Liver (tissue), 7 donors: ENCODE measurements at regions not wholly inside any gene's neighbourhood (a gene's known extent, or its start where the extent isn't known, plus 50 kb on each side); places are given as distances from the start of the nearest gene placed in this dataset.

Experiments used
- DNase-seq: peaks from one replicate; pipeline ENCODE4 v3.0.0-alpha.2; 2017; ENCODE audit warnings: low spot score
- H3K27ac ChIP-seq, 2 donors: one replicate each; pipeline ENCODE4 v1.7.0; 2013; ENCODE audit warnings: inconsistent platforms in 2 of 2, low read length in 2 of 2, control low read depth in 1 of 2, low read depth in 1 of 2, mild to moderate bottlenecking in 1 of 2
- H3K27me3 ChIP-seq, 4 donors: one replicate each; pipeline versions ENCODE4 v1.6.1 to v1.7.0; 2013; ENCODE audit warnings: low read length in 3 of 4, inconsistent platforms in 1 of 4, mild to moderate bottlenecking in 1 of 4, moderate library complexity in 1 of 4; ENCODE audit not compliant: control insufficient read depth in 4 of 4, insufficient read depth in 4 of 4
- H3K36me3 ChIP-seq, 4 donors: one replicate each; pipeline versions ENCODE4 v1.6.1 to v1.7.0; 2013; ENCODE audit warnings: low read length in 3 of 4, mild to moderate bottlenecking in 3 of 4, low read depth in 1 of 4, moderate library complexity in 1 of 4; ENCODE audit not compliant: control insufficient read depth in 4 of 4, insufficient read depth in 3 of 4
- H3K4me1 ChIP-seq, 4 donors: one replicate each; pipeline versions ENCODE4 v1.6.1 to v1.7.0; 2013; ENCODE audit warnings: low read length in 3 of 4, mild to moderate bottlenecking in 3 of 4, moderate library complexity in 1 of 4; ENCODE audit not compliant: control insufficient read depth in 4 of 4, insufficient read depth in 4 of 4
- H3K4me3 ChIP-seq, 3 donors: one replicate each; pipeline versions ENCODE4 v1.6.1 to v1.7.0; 2013; ENCODE audit warnings: low read length in 3 of 3, control low read depth in 1 of 3, low read depth in 1 of 3, mild to moderate bottlenecking in 1 of 3
- H3K9ac ChIP-seq, 2 donors: one replicate each; pipeline ENCODE4 v1.7.0; 2013; ENCODE audit warnings: low read length in 2 of 2, mild to moderate bottlenecking in 2 of 2, moderate library complexity in 2 of 2, control low read depth in 1 of 2, low read depth in 1 of 2
- H3K9me3 ChIP-seq, 4 donors: one replicate each; pipeline versions ENCODE4 v1.6.1 to v1.7.0; 2013; ENCODE audit warnings: low read length in 3 of 4; ENCODE audit not compliant: control insufficient read depth in 4 of 4
- EGR1 ChIP-seq, 2 donors: IDR thresholded peaks; 2 replicates each; pipeline ENCODE4 v1.6.1; 2016 to 2018; ENCODE audit warnings: antibody characterized with exemption in 2 of 2, low read depth in 2 of 2
- GABPA ChIP-seq, 2 donors: IDR thresholded peaks in 1 of 2; conservative IDR thresholded peaks in 1 of 2; 2 replicates each; pipeline ENCODE4 v1.6.1; 2016; ENCODE audit warnings: antibody characterized with exemption in 2 of 2, mild to moderate bottlenecking in 1 of 2, moderate library complexity in 1 of 2
- HNF4A ChIP-seq, 2 donors: conservative IDR thresholded peaks; 2 replicates each; pipeline ENCODE4 v1.6.1; 2016; ENCODE audit warnings: antibody characterized with exemption in 2 of 2, mild to moderate bottlenecking in 2 of 2
- JUND ChIP-seq, 2 donors: IDR thresholded peaks; 2 replicates each; pipeline ENCODE4 v1.6.1; 2016; ENCODE audit warnings: antibody characterized with exemption in 2 of 2
- NR2F2 ChIP-seq: IDR thresholded peaks from 2 replicates; pipeline ENCODE4 v1.6.1; 2016; ENCODE audit warnings: antibody characterized with exemption
- RAD21 ChIP-seq, 2 donors: IDR thresholded peaks; 2 replicates each; pipeline ENCODE4 v1.6.1; 2016; ENCODE audit warnings: antibody characterized with exemption in 2 of 2, mild to moderate bottlenecking in 2 of 2
- RXRA ChIP-seq, 2 donors: IDR thresholded peaks; 2 replicates each; pipeline ENCODE4 v1.6.1; 2017 to 2018; ENCODE audit warnings: antibody characterized with exemption in 2 of 2, mild to moderate bottlenecking in 1 of 2
- YY1 ChIP-seq: IDR thresholded peaks from 2 replicates; pipeline ENCODE4 v1.6.1; 2016; ENCODE audit warnings: antibody characterized with exemption, mild to moderate bottlenecking
- WGBS: extraction: QIAGEN DNeasy Blood & Tissue Kit; methylation state at CpG from one replicate; pipeline ENCODE4 v1.1.7; 2013; 5-methylcytosine and 5-hydroxymethylcytosine counted together
- TF ChIP-seq, protein P1 (sequence below): IDR thresholded peaks from 2 replicates; pipeline ENCODE4 v1.6.1; 2016; ENCODE audit warnings: antibody characterized with exemption
- TF ChIP-seq, protein P2 (sequence below): IDR thresholded peaks from 2 replicates; pipeline ENCODE4 v1.6.1; 2016; ENCODE audit warnings: antibody characterized with exemption
- donor health status: healthy.
- donor health status: healthy.
- donor health status: healthy.
- donor health status: healthy.

DNA sequence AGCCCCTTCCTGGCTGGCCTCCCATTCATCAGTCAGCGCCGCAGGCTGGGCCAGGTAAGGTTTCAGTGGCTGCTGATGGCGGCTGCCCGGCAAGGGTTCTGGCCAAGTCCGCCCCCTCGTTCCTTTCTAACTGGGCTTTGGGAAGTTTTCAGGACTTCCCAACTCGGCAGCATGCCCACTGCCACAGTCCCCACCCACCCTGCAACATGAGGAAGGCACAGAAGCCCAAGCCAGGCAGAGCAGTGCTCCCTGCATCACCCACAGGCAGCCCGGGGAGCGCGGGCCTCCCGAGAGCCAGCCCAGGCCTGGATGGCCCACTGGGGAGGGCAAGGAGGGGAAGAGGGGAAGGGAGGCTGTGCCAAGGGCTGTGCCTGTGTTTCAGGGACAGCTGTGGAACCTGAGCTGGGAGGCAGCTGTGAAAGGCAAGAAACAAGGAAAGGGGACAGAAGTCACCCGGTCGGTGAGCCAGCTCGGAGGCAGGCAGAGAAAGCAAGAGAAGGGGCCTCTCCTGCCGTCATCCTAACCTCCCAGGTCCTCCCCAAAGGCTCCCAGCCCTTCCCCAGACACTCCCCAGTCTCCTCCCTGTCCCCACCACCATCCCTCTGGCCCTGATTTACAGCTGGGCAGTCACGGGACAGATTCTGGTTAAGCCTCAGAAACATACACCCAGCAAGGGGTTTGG is 73.9 kb downstream of the CPN2 start:
- DNase-seq = no peak
- Histone ChIP-seq H3K9me3 (no peaks in the 10 kb centered on the region), H3K27me3 (no peaks in the 10 kb centered on the region), H3K36me3 (no peaks in the 10 kb centered on the region), H3K4me1 (peaks cover 13 to 25% (median 23%) of the 10 kb centered on the region in 4 donors), H3K4me3 (no peak overlapping the region), H3K9ac (peak overlapping the region in 1 of 2 donors; percentile 24), H3K27ac (peak overlapping the region; percentile 44 to 68)
- 51% methylated on average over 16 of the region's 16 CpGs for WGBS
- TF ChIP-seq RXRA (IDR thresholded peaks at IDR 0.05) (no peak), GABPA (IDR thresholded peaks at IDR 0.05 in 1 of 2, conservative IDR thresholded peaks at IDR 0.05 in 1 of 2) (no peak), JUND (IDR thresholded peaks at IDR 0.05) (no peak), YY1 (peak; percentile 77), NR2F2 (no peak), EGR1 (IDR thresholded peaks at IDR 0.05; ENCODE audit: low read depth in 2 of 2) (peak; percentile 69 to 87)

DNA sequence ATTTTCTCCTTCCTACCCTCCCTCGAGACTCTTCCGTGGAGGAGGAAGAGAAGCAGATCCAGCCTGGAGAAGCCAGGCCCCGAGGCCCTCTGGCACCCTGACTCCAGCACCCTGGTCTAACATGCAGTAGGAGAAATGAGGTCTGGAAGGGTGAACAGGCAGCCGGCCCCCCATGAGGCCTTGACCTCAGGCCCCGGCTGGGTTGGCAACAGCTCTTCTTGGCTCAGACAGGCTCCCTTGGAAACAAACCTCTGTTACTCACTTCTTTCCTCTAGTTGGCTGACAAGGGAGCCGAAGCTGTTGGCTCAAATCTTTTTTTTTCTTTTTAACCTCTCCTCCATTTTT is 73.4 kb downstream of the CPN2 start:
- Histone ChIP-seq H3K9ac (peak overlapping the region in 1 of 2 donors; percentile 42), H3K4me1 (peaks cover 13 to 25% (median 22%) of the 10 kb centered on the region in 4 donors), H3K36me3 (no peaks in the 10 kb centered on the region), H3K4me3 (no peak overlapping the region), H3K27ac (peak overlapping the region; percentile 44 to 68), H3K9me3 (no peaks in the 10 kb centered on the region), H3K27me3 (no peaks in the 10 kb centered on the region)
- 37% methylated on average over 6 of the region's 6 CpGs for WGBS
- TF ChIP-seq RAD21 (IDR thresholded peaks at IDR 0.05) (peak in 1 of 2 donors; percentile 16), NR2F2 (peak; percentile 93), RXRA (IDR thresholded peaks at IDR 0.05) (peak; percentile 34 to 35), HNF4A (conservative IDR thresholded peaks at IDR 0.05) (peak in 1 of 2 donors; percentile 11)
- TF ChIP-seq, protein P1, sequence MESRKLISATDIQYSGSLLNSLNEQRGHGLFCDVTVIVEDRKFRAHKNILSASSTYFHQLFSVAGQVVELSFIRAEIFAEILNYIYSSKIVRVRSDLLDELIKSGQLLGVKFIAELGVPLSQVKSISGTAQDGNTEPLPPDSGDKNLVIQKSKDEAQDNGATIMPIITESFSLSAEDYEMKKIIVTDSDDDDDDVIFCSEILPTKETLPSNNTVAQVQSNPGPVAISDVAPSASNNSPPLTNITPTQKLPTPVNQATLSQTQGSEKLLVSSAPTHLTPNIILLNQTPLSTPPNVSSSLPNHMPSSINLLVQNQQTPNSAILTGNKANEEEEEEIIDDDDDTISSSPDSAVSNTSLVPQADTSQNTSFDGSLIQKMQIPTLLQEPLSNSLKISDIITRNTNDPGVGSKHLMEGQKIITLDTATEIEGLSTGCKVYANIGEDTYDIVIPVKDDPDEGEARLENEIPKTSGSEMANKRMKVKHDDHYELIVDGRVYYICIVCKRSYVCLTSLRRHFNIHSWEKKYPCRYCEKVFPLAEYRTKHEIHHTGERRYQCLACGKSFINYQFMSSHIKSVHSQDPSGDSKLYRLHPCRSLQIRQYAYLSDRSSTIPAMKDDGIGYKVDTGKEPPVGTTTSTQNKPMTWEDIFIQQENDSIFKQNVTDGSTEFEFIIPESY = no peak
- DNase-seq = no peak

DNA sequence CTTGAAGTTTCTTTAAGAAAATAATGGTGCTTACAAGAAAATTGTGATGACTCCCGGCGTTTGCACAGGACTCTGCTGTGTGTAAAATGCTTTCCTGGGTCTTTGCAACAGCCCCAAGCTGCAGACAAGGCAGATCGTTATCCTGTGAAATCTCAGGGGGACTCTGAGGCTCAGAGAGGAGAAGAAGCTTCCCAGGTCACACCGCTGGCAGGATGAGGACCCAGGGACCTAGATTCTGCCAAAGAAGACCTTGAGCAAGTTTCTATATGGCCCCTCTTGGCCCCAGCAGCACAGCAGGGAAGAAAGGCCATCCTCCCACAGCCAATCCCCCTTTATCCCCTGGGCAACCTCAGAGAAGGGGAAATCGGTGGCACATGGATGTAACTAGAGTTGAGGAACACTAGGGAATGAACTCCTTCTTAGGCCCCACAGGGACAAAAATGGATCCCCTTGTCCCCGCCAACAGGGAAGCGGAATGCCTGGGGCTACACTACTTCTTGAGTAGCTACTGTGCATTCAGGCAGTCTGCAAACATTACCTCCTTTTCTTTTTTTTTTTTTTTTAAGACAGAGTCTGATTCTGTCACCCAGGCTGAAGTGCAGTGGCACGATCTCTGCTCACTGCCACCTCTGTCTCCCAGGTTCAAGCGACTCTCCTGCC is 72.8 kb downstream of the CPN2 start:
- Histone ChIP-seq H3K4me3 (no peak overlapping the region), H3K4me1 (peaks cover 13 to 25% (median 22%) of the 10 kb centered on the region in 4 donors), H3K27ac (peak overlapping the region; percentile 44 to 68), H3K36me3 (no peaks in the 10 kb centered on the region), H3K9ac (peak overlapping the region in 1 of 2 donors; percentile 42), H3K27me3 (no peaks in the 10 kb centered on the region), H3K9me3 (no peaks in the 10 kb centered on the region)
- WGBS = 90% methylated on average over 9 of the region's 9 CpGs
- no peak for DNase-seq
- TF ChIP-seq NR2F2 (no peak), YY1 (no peak), RAD21 (IDR thresholded peaks at IDR 0.05) (no peak)
- TF ChIP-seq, protein P2, sequence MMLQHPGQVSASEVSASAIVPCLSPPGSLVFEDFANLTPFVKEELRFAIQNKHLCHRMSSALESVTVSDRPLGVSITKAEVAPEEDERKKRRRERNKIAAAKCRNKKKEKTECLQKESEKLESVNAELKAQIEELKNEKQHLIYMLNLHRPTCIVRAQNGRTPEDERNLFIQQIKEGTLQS = no peak
